HAP-1 (cell line): ENCODE measurements at regions not wholly inside any gene's neighbourhood (a gene's known extent, or its start where the extent isn't known, plus 50 kb on each side); places are given as distances from the start of the nearest gene placed in this dataset.
A peak's percentile ranks its signal among the peaks of the same experiment; 100 is the strongest.
"Not testable (repeated sequence)": the region's sequence is repeated elsewhere in the genome, so short reads cannot be mapped to it uniquely, and the experiment has no call there.

Experiments
- DNase-seq, 2 experiments: peaks; one replicate each; pipeline ENCODE4 v3.0.0-alpha.2; 2016 to 2020; ENCODE audit warnings: low spot score in 2 of 2
- H3K27me3 ChIP-seq: fragments of 250-450 bp; sonication (Bioruptor Pico); 2 replicates; pipeline ENCODE4 v1.5.1; 2020; ENCODE audit warnings: low read depth, mild to moderate bottlenecking, moderate library complexity
- H3K36me3 ChIP-seq: fragments of 250-450 bp; sonication (Bioruptor Pico); replicated peaks from 2 replicates; pipeline ENCODE4 v1.5.1; 2020; ENCODE audit warnings: mild to moderate bottlenecking
- H3K4me1 ChIP-seq: fragments of 250-450 bp; sonication (Bioruptor Pico); 2 replicates; pipeline ENCODE4 v1.5.1; 2020; ENCODE audit warnings: mild to moderate bottlenecking
- H3K4me3 ChIP-seq: fragments of 250-450 bp; sonication (Bioruptor Pico); 2 replicates; pipeline ENCODE4 v1.5.1; 2020; ENCODE audit warnings: mild to moderate bottlenecking, moderate library complexity
- H3K9me3 ChIP-seq: fragments of 250-450 bp; sonication (Bioruptor Pico); 2 replicates; pipeline ENCODE4 v1.5.1; 2020; ENCODE audit warnings: mild to moderate bottlenecking, moderate library complexity
- in situ Hi-C: fragments of 300-500 bp; cut with MboI; formaldehyde crosslinking; loops from 3 replicates; pipeline ENCODE4 v1.14.3; 2020; ENCODE audit warnings: low sequenced_read_pairs, inconsistent platforms, mixed read lengths

DNA sequence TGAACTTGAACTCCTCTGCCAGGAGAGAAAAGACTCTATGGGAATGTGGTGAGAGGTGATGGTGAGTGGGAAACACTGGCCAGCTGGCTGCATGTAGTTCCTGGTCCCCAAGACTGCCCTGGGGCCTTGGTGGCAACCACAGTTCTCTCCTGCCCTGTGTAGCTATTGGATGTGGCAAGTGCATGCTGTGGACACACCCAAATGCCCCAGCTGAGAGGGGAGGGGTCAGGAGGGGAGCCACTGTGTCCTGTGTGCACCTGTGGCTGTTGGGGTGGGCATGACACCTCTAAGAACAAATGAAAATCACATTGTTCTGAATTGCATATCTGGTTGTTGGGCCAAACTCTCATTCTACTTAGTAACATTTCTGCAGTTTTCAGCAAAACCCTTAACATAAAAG lies 409.6 kb downstream of the NSUN3 start:
- Histone ChIP-seq H3K4me1 (no peaks in the 10 kb centered on the region), H3K4me3 (no peak overlapping the region), H3K36me3 (no peaks in the 10 kb centered on the region), H3K9me3 (no peaks in the 10 kb centered on the region), H3K27me3 (no peaks in the 10 kb centered on the region)
- in situ Hi-C loops, result no loop called here
- no peak for DNase-seq

DNA sequence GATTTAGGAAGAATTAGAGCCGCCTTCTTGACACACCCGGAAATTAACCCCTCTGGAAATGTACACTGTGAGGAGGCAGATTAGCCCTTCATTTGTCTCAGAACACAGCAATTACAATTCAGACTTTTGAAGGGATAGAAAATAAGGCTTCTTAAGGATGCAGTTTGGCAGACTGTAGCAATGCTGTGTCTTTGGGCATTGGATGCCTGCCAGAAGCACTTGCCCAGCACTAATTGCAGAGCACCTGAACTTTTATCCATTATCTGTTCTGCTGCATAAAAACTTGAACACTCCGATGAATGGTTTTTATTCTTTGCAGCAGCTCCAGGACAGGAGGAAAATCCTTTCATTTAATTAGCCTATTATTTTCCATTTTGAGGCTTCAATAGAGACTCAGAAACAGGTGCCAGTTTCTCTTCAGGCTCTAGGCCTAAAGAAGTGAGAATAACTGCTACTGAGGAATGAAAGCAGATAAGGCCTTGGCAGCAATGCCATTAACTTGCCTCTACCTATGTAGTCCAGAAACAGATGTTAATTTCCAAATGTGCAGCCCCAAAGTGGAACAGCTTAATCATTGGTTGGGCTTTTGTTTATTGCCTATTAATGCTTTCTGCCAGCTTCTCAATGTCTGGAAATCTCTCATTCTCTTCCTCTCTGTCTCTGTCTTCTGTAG lies 418.5 kb downstream of the NSUN3 start:
- Histone ChIP-seq H3K36me3 (no peaks in the 10 kb centered on the region), H3K4me3 (no peak overlapping the region), H3K4me1 (no peaks in the 10 kb centered on the region), H3K27me3 (no peaks in the 10 kb centered on the region), H3K9me3 (no peaks in the 10 kb centered on the region)
- no peak for DNase-seq
- in situ Hi-C loops, result no loop called here

DNA sequence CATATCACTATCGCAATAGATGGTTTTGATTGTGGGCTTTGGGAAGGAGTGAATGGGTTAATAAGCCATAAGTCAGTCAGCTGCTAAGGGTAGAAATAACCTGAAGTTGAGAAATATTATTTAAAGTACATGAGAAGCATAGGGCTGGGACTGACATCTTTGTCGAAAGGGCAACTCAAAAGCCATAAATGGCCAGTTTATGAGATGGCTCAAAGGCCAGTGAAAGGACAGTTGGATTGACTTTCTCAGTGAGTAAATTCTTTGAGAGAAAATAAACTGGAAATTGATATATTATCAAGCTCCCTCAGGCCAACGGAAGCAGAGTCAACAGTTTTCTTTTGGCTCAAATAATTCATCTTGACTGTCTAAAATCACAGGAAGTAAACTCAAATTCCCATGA lies 419.8 kb downstream of the NSUN3 start:
- H3K27me3 ChIP-seq, result no peaks in the 10 kb centered on the region
- in situ Hi-C loops, result no loop called here

DNA sequence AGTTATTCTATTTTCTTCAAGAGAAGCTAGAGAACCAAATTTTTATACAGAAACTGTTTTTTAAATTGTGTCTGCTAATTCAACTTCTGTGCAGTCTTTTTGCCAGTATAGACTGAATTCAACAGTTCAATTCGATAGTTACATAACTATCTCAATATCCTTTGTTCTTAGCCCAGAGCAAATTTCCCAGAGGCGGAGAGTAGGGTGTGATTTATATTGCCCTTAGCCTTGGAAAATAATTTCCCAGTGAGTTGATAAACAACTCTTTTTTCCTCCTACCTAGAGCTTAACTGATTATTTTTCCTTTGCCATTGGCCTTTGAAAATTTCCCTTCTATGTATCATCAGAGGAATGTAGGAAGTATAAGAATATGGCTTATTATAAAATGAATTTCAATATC lies 420.5 kb downstream of the NSUN3 start:
- no peaks in the 10 kb centered on the region for H3K36me3 ChIP-seq
- in situ Hi-C loops, result no loop called here
- H3K4me3 ChIP-seq, result no peak overlapping the region
- H3K4me1 ChIP-seq, result no peaks in the 10 kb centered on the region
- H3K27me3 ChIP-seq, result no peaks in the 10 kb centered on the region
- H3K9me3 ChIP-seq, result no peaks in the 10 kb centered on the region
- no peak for DNase-seq

More for the DNA sequence above, 419.8 kb downstream of the NSUN3 start:
- no peak overlapping the region for H3K4me3 ChIP-seq
- no peak for DNase-seq
- H3K4me1 ChIP-seq, result no peaks in the 10 kb centered on the region
- no peaks in the 10 kb centered on the region for H3K36me3 ChIP-seq
- H3K9me3 ChIP-seq, result no peaks in the 10 kb centered on the region

DNA sequence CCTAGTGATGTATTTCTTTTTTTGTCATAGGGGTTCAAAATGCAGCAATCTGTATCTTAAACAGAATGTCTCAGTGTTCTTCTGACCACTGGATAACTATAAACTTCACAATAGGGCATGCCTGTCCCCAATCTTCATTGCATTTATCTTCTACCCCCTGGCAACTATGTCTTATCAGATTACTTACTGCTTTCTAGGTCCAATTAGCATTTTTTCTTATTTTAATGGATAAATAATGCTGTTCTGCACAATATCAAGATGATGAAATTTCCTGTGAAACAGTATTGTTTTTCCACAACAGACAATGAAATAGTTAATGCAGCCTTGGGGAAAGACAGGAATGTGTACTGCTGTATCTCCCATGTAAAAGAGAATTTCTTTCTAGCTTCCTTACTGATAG lies 432.1 kb downstream of the NSUN3 start:
- Histone ChIP-seq H3K27me3 (no peaks in the 10 kb centered on the region), H3K36me3 (no peaks in the 10 kb centered on the region), H3K4me1 (no peaks in the 10 kb centered on the region), H3K9me3 (no peaks in the 10 kb centered on the region), H3K4me3 (no peak overlapping the region)
- DNase-seq, result no peak
- in situ Hi-C loops, result no loop called here

DNA sequence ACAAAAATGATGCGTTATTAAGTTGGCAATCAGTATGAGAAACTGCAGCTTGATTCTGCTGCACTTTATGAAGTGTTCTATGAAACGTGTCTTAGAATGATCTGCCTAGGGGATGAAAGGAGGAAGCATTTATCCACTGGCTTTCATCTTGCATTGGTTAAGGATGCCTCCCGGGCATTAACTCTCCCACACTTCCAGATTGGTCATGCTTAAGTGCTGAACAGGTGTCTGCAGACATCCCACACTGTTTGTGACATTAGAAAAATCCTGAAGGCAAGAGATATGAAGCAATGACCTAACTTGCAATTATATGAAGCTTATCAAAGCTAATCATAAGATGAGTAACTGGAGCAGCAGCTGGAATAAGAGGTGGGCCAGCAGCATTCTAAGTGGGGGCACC lies 437.3 kb downstream of the NSUN3 start:
- H3K27me3 ChIP-seq, result no peaks in the 10 kb centered on the region
- no peak overlapping the region for H3K4me3 ChIP-seq
- no peaks in the 10 kb centered on the region for H3K9me3 ChIP-seq
- H3K4me1 ChIP-seq, result no peaks in the 10 kb centered on the region
- H3K36me3 ChIP-seq, result no peaks in the 10 kb centered on the region
- no peak for DNase-seq
- in situ Hi-C loops, result no loop called here

DNA sequence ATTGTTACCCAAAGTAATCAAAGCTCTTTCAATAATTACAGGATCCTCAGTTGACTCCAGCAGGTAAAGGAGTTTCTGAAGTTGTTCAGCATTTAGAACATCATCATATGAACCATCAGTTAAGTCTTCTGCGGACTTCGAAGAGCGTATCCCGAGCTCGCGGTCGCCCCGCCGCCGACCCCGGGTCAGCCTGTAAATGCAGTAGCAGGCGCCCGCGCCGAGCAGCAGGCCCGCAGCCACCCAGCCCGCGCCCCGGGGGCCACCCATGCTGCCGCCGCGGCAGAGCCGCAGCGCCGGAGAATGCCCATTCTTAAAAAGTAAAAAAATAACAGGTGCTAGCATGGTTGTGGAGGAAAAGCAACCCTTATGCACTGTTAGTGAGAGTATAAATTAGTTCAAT lies 444.5 kb downstream of the NSUN3 start:
- in situ Hi-C loops, H3K4me3 ChIP-seq, DNase-seq, H3K4me1 ChIP-seq, H3K36me3 ChIP-seq, H3K9me3 ChIP-seq, H3K27me3 ChIP-seq: not testable (repeated sequence)

DNA sequence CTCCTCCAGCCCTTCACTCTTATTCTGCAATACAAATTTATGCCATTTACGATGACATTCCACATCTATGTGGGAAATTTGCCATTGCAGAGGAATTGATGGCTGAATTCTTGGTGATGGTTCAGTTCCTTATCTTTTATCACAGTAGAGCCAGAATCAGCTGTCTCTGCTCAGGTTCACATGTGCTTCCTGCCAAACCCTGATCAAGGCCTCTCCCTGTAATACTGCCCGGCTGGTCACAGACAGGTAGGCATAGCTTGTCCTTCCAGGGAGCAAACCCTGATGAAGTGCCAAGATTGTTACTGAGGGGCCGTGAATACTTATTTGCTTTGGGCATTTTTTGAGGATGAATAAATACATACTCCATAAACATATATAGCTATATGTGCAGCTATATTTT lies 450.0 kb downstream of the NSUN3 start:
- in situ Hi-C loops, result no loop called here
- no peaks in the 10 kb centered on the region for H3K36me3 ChIP-seq
- no peak overlapping the region for H3K4me3 ChIP-seq

DNA sequence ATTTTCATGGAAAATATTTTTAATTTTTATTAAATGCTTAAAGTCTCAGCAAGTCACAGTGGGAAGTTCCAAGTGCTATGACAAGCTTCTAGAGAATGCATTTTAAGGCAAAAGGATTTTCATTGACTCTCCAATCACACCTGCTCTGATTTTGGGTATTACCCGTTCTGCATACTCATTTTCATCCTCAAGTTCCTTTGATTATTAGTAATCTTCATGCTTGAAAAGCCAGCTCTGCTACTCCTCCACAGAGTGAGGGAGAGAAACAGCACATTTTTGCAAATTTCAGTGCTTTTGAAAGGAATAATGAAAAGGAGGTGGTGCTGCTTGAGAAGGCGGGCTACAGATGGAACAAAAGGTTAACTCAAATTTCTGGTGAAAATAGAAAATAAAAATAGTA lies 450.7 kb downstream of the NSUN3 start:
- Histone ChIP-seq H3K36me3 (no peaks in the 10 kb centered on the region), H3K27me3 (peaks cover 6% of the 10 kb centered on the region; the same call in 1 of the 2 replicates), H3K4me3 (no peak overlapping the region), H3K9me3 (no peaks in the 10 kb centered on the region), H3K4me1 (no peaks in the 10 kb centered on the region)
- no peak for DNase-seq
- in situ Hi-C loops, result no loop called here

More for the DNA sequence above, 450.0 kb downstream of the NSUN3 start:
- no peak for DNase-seq
- Histone ChIP-seq H3K4me1 (no peaks in the 10 kb centered on the region), H3K27me3 (peaks cover 6% of the 10 kb centered on the region; the same call in 1 of the 2 replicates), H3K9me3 (no peaks in the 10 kb centered on the region)

DNA sequence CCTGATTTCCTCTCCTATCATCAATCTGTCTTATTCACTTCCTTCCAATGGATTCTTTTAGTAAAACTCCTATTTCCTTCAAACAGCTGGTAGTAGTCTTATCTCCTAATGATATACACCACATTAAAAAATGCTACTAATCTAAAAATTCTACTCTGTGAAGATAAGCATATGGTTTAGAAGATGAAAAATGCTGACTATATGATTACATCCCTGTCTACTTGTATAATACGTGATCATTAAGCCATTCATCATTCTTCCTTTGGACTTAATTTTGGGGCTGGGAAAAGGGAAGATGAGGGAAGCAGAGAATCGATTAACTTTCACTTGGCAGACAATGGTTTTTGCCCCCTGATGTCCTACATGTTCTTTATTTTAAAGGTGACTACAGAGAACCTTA lies 453.1 kb downstream of the NSUN3 start:
- Histone ChIP-seq H3K36me3 (no peaks in the 10 kb centered on the region), H3K9me3 (no peaks in the 10 kb centered on the region), H3K4me3 (no peak overlapping the region), H3K27me3 (peaks cover 6% of the 10 kb centered on the region; the same call in 1 of the 2 replicates), H3K4me1 (no peaks in the 10 kb centered on the region)
- in situ Hi-C loops, result no loop called here
- no peak for DNase-seq

DNA sequence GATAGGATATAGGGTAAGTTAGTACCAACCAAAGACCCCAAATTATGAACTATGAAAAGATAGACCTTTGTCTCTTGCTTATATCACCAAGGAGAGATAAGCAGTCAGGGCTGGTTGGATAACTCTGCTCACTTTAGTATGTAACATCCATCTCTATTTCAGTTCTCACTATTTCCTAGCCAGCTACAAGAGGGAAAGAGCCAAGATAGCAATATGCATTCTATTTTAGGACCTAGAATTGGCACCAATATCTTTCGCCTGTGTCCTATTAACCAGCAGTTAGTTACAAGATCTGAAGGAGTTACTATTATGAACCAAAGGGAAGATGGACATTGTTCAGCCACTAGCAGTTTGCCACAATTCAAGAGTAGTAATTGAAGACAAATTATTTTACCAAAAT lies 457.5 kb downstream of the NSUN3 start:
- no peak overlapping the region for H3K4me3 ChIP-seq
- in situ Hi-C loops, result no loop called here
- no peaks in the 10 kb centered on the region for H3K4me1 ChIP-seq
- no peaks in the 10 kb centered on the region for H3K36me3 ChIP-seq
- H3K27me3 ChIP-seq, result peaks cover 6% of the 10 kb centered on the region; the same call in 1 of the 2 replicates
- no peaks in the 10 kb centered on the region for H3K9me3 ChIP-seq
- DNase-seq, result no peak

DNA sequence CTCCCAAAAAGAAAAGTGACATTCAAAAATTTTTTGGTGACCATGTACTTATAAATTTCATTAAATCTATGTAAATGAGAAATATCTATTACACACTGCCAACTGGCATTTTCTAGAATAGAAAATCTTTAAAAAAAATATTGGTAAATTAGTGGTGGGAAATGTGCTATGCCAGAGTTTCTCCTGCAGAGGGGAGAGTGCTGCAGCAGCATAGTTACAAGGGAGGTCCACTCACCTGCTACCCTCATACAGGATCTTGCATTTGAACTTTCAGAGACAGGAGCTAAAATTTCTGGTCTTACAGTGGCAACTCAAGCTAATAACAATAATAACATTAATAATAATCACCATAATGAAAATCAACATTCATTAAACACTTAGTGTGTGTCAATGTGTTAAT lies 459.6 kb downstream of the NSUN3 start:
- no peaks in the 10 kb centered on the region for H3K4me1 ChIP-seq

DNA sequence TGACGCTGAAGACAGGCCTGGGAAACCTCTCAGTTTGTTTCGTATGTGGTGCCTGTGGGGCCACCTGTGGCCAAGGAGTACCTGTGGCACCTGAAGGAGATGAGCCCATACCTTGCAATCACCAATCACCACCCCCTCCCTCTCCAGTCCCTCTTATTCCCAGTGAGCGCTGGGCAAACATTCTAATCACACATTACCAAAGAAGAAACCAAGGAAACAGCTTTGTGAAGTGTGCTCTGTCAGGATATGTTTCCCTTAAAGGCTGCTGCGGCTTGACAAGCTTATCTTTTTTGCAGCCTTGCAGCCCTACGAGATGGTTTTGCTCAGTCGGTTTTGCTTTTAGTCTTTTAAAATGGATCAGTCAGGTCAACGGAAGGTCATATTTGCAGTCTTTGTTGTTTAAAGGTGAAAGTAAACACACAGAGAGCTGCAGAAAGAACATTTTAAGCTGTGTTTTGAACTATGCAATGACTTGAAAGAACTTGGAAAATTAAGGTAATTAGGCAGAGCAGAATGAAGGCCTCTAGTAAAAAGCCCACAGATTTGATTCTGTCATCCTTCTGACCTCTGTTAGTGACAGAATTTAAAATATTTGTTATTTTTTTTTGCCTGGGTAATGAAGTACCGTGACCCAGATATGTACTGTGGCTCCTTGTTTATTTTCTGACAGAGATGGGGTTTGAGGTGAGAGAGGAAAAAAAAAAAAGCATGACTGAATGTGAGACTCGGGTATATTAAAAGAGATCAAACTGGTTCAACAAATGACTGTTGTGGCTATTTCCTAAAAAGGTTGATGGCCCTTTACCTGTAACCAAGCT lies 461.4 kb downstream of the NSUN3 start:
- H3K4me3 ChIP-seq, result no peak overlapping the region
- no peaks in the 10 kb centered on the region for H3K9me3 ChIP-seq
- no peaks in the 10 kb centered on the region for H3K36me3 ChIP-seq
- H3K27me3 ChIP-seq, result no peaks in the 10 kb centered on the region
- H3K4me1 ChIP-seq, result no peaks in the 10 kb centered on the region
- in situ Hi-C loops, result no loop called here
- DNase-seq, result no peak

More for the DNA sequence above, 459.6 kb downstream of the NSUN3 start:
- H3K36me3 ChIP-seq, result no peaks in the 10 kb centered on the region
- H3K4me3 ChIP-seq, result no peak overlapping the region
- no peaks in the 10 kb centered on the region for H3K27me3 ChIP-seq
- in situ Hi-C loops, result no loop called here
- H3K9me3 ChIP-seq, result no peaks in the 10 kb centered on the region
- DNase-seq, result no peak

DNA sequence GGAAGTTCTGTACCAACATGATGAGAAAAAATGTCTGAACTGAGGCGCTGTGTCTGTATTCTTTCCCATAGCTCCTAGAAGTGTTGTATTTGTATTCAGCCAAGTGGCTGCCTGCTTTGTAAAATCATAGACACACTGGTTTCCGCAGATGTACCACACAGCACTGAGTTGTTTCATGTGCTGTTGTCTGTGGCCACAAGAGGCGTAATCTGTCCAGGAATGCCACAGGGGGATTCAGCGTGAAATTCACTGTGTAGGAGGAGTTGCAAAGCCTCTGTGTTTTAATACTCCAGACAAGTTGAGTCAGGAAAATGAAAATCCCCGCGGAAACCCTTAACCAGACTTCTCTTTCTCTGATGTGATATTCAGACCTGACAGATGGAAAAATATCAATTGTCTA lies 462.2 kb downstream of the NSUN3 start:
- Histone ChIP-seq H3K9me3 (no peaks in the 10 kb centered on the region; the same call in 1 of the 2 replicates), H3K36me3 (no peaks in the 10 kb centered on the region), H3K4me3 (no peak overlapping the region), H3K4me1 (no peaks in the 10 kb centered on the region), H3K27me3 (no peaks in the 10 kb centered on the region)
- DNase-seq, result peak; percentile 6 to 44
- in situ Hi-C loops, result no loop called here
